Activated T-cell treated with anti-CD3 and anti-CD28 coated beads, Interleukin-2, amount 50 U/mL, for 72 hours (primary cell): ENCODE measurements at regions not wholly inside any gene's neighbourhood (a gene's known extent, or its start where the extent isn't known, plus 50 kb on each side); places are given as distances from the start of the nearest gene placed in this dataset.
"Not testable (repeated sequence)": the region's sequence is repeated elsewhere in the genome, so short reads cannot be mapped to it uniquely, and the experiment has no call there.

ENCODE experiments used
- ATAC-seq, 2 donors: fragments of 150-1000 bp; cut with Tn5 transposase; replicated peaks in 1 of 2; 2 replicates each; pipeline ENCODE4 v1.10.0; 2021; ENCODE audit warnings: moderate library complexity in 2 of 2, mild to moderate bottlenecking in 1 of 2
- DNase-seq, 2 donors: peaks; one replicate each; pipeline ENCODE4 v3.0.0; 2021 to 2022; ENCODE audit warnings: mixed read lengths in 1 of 2
- H3K27ac Mint-ChIP-seq: one replicate; pipeline ENCODE4 v1.8.0; 2022; ENCODE audit warnings: mild to moderate bottlenecking, moderate library complexity, mixed read lengths
- H3K27me3 Mint-ChIP-seq: one replicate; pipeline ENCODE4 v1.8.0; 2022; ENCODE audit warnings: low read depth, mixed read lengths
- H3K36me3 Mint-ChIP-seq, 2 donors: one replicate each; pipeline ENCODE4 v1.8.0; 2022; ENCODE audit warnings: mixed read lengths in 2 of 2, mild to moderate bottlenecking in 1 of 2; ENCODE audit not compliant: insufficient read depth in 2 of 2
- H3K4me1 Mint-ChIP-seq: one replicate; pipeline ENCODE4 v1.8.0; 2022; ENCODE audit warnings: low read depth, mixed read lengths
- H3K4me3 Mint-ChIP-seq, 2 donors: one replicate each; pipeline ENCODE4 v1.8.0; 2022; ENCODE audit warnings: mild to moderate bottlenecking in 2 of 2, mixed read lengths in 2 of 2, moderate library complexity in 2 of 2
- H3K9me3 Mint-ChIP-seq, 2 donors: one replicate each; pipeline ENCODE4 v1.8.0; 2022; ENCODE audit warnings: mixed read lengths in 2 of 2

- H3K9me3 Mint-ChIP-seq, result peaks cover 0 to 3% of the 10 kb centered on the region in 2 donors
- DNase-seq (no peak), ATAC-seq (no peak)
- H3K27me3 Mint-ChIP-seq, result peaks cover 12% of the 10 kb centered on the region
- no peaks in the 10 kb centered on the region for H3K4me1 Mint-ChIP-seq
- H3K27ac Mint-ChIP-seq, result no peak overlapping the region
- no peak overlapping the region for H3K4me3 Mint-ChIP-seq
- H3K36me3 Mint-ChIP-seq, result no peaks in the 10 kb centered on the region
These were observed 106.5 kb upstream of the SGCG start for GRCh38 chr13:23074075-23074828.

GRCh38 chr13:23081220-23081619 lies 99.6 kb upstream of the SGCG start:
- Mint-ChIP-seq H3K4me3 (no peak overlapping the region), H3K9me3 (no peaks in the 10 kb centered on the region), H3K27me3 (peaks cover under 1% of the 10 kb centered on the region), H3K27ac (no peak overlapping the region), H3K36me3 (no peaks in the 10 kb centered on the region), H3K4me1 (no peaks in the 10 kb centered on the region)
- no peak for DNase-seq
- no peak for ATAC-seq

GRCh38 chr13:23081901-23082300 lies 98.9 kb upstream of the SGCG start:
- Mint-ChIP-seq H3K36me3 (no peaks in the 10 kb centered on the region), H3K27me3 (no peaks in the 10 kb centered on the region), H3K4me1 (no peaks in the 10 kb centered on the region), H3K9me3 (no peaks in the 10 kb centered on the region), H3K27ac (no peak overlapping the region), H3K4me3 (no peak overlapping the region)
- DNase-seq (no peak), ATAC-seq (no peak)

- Mint-ChIP-seq H3K4me3 (no peak overlapping the region), H3K27me3 (no peaks in the 10 kb centered on the region), H3K9me3 (no peaks in the 10 kb centered on the region), H3K27ac (no peak overlapping the region), H3K4me1 (no peaks in the 10 kb centered on the region), H3K36me3 (no peaks in the 10 kb centered on the region)
- ATAC-seq, result no peak
- no peak for DNase-seq
These were observed 93.7 kb upstream of the SGCG start for GRCh38 chr13:23086968-23087623.

GRCh38 chr13:23087880-23088279 lies 92.9 kb upstream of the SGCG start:
- ATAC-seq (no peak), DNase-seq (peak in 1 of 2 donors; percentile 5)
- Mint-ChIP-seq H3K27me3 (no peaks in the 10 kb centered on the region), H3K4me1 (no peaks in the 10 kb centered on the region), H3K9me3 (no peaks in the 10 kb centered on the region), H3K4me3 (no peak overlapping the region), H3K27ac (no peak overlapping the region), H3K36me3 (no peaks in the 10 kb centered on the region)

GRCh38 chr13:23098161-23098907 lies 82.4 kb upstream of the SGCG start:
- Mint-ChIP-seq H3K4me3 (no peak overlapping the region), H3K36me3 (no peaks in the 10 kb centered on the region), H3K4me1 (no peaks in the 10 kb centered on the region), H3K27me3 (no peaks in the 10 kb centered on the region), H3K9me3 (no peaks in the 10 kb centered on the region), H3K27ac (no peak overlapping the region)
- DNase-seq (no peak), ATAC-seq (no peak)

GRCh38 chr13:23105051-23105450 lies 75.7 kb upstream of the SGCG start:
- H3K36me3 Mint-ChIP-seq, result no peaks in the 10 kb centered on the region
- no peak for DNase-seq
- no peak overlapping the region for H3K27ac Mint-ChIP-seq
- ATAC-seq, result no peak
- H3K9me3 Mint-ChIP-seq, result peaks cover 0 to 2% of the 10 kb centered on the region in 2 donors
- no peaks in the 10 kb centered on the region for H3K4me1 Mint-ChIP-seq
- no peaks in the 10 kb centered on the region for H3K27me3 Mint-ChIP-seq
- H3K4me3 Mint-ChIP-seq, result no peak overlapping the region

- no peak overlapping the region for H3K27ac Mint-ChIP-seq
- peaks cover 0 to 2% of the 10 kb centered on the region in 2 donors for H3K9me3 Mint-ChIP-seq
- H3K27me3 Mint-ChIP-seq, result no peaks in the 10 kb centered on the region
- no peaks in the 10 kb centered on the region for H3K36me3 Mint-ChIP-seq
- H3K4me3 Mint-ChIP-seq, result no peak overlapping the region
- no peaks in the 10 kb centered on the region for H3K4me1 Mint-ChIP-seq
- DNase-seq (no peak), ATAC-seq (no peak)
These were observed 73.1 kb upstream of the SGCG start for GRCh38 chr13:23107665-23108064.

GRCh38 chr13:23119131-23119530 lies 61.6 kb upstream of the SGCG start:
- no peaks in the 10 kb centered on the region for H3K36me3 Mint-ChIP-seq
- H3K27ac Mint-ChIP-seq, result no peak overlapping the region
- H3K9me3 Mint-ChIP-seq, result peaks cover 8% of the 10 kb centered on the region in 2 donors
- H3K4me1 Mint-ChIP-seq, result no peaks in the 10 kb centered on the region
- ATAC-seq, result no peak
- H3K27me3 Mint-ChIP-seq, result peaks cover 10% of the 10 kb centered on the region
- no peak overlapping the region for H3K4me3 Mint-ChIP-seq
- no peak for DNase-seq

GRCh38 chr13:23127540-23127939 lies 53.2 kb upstream of the SGCG start:
- not testable (repeated sequence) for DNase-seq, H3K27ac Mint-ChIP-seq, ATAC-seq, H3K4me1 Mint-ChIP-seq, H3K9me3 Mint-ChIP-seq, H3K36me3 Mint-ChIP-seq, H3K27me3 Mint-ChIP-seq, H3K4me3 Mint-ChIP-seq

- ATAC-seq, result no peak
- no peak for DNase-seq
- Mint-ChIP-seq H3K27me3 (no peaks in the 10 kb centered on the region), H3K4me1 (no peaks in the 10 kb centered on the region), H3K36me3 (no peaks in the 10 kb centered on the region), H3K4me3 (no peak overlapping the region), H3K27ac (no peak overlapping the region), H3K9me3 (no peaks in the 10 kb centered on the region)
These were observed 51.4 kb upstream of the SGCG start for GRCh38 chr13:23129331-23129730.
